ENCODE measurements at regions not wholly inside any gene's neighbourhood (a gene's known extent, or its start where the extent isn't known, plus 50 kb on each side); places are given as distances from the start of the nearest gene placed in this dataset.

DNA sequence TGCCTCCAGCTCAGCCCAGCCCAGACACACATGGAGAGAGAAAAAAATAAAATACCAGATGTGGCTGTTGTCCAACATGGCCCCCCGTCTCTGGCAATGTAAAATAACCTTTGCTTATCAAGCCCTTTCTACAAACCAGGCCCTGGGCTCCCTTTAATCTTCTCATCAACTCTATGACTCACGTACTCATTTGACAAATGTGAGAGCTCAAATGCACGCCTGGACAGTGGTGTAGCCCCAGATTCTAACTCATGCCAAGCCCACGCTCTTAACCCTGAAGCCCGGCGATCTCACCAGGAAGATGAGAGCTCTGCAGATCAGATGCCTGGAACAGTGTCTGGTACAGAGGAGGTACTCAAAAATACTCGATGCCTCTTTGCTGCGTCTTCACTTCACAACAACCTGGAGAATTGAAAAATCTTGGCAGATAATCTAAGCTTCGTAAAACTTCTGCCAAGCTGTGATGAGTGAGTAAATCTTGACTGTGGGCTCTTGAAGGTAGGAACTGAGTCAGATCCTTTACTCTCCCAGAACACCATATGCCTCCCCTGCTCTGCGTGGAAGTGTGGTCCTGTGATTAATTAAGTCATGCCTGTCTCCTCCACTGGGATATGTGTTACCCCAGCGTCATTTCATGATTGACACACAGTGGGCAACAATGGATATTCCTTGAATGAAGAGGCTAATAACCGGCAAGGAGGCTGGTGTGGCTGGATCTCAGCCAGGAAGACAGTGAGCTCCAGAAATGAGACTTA, 102.0 kb upstream of the FSTL4 start:
- ATAC-seq: no peak
- Mint-ChIP-seq H3K27me3 (peaks cover 13% of the 10 kb centered on the region), H3K27ac (no peak overlapping the region), H3K4me3 (no peak overlapping the region), H3K4me1 (no peaks in the 10 kb centered on the region), H3K36me3 (ENCODE audit: low read depth) (no peaks in the 10 kb centered on the region), H3K9me3 (no peaks in the 10 kb centered on the region)
- no peak for DNase-seq

DNA sequence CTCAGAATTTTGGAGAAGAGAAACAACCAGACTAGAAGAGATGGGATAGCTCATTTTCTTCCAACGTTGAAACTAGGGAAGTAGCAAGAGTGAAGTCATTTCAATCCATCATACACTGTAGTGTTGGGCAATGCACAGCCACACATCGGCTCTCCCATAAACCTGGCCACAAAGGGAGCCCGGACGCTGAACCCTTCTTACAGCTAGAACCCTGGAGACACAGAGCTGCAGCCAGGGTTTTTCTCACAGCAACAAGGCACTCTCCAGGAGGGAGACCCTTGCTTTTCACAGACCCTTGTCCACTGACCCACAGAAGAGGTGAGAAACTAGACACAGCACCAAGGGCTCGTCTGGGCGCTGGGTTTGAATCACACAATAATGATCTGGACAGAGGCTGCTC, 101.4 kb upstream of the FSTL4 start:
- Mint-ChIP-seq H3K36me3 (ENCODE audit: low read depth) (no peaks in the 10 kb centered on the region), H3K4me3 (no peak overlapping the region), H3K4me1 (no peaks in the 10 kb centered on the region), H3K27me3 (peaks cover 13% of the 10 kb centered on the region), H3K27ac (no peak overlapping the region), H3K9me3 (no peaks in the 10 kb centered on the region)
- ATAC-seq (peak; percentile 15), DNase-seq (no peak)

DNA sequence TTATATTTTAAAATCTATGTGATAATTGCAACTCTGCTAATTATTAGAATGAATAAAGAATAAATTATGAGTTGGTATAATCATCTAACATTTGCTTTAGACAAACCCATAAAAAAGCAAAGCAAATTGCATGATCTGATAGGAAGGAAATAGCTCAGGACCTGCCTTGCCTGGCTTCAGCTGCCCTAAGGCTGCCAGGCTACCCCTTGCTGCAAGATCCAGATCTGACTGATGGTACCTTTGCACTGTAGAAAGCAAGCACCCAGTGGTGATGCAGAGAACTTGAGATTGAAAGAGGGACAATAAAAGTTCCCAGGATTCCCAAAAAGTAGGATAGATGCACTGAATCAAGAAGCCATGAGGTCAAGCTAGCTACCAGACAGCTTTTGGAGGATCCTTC, 100.9 kb upstream of the FSTL4 start:
- DNase-seq: no peak
- no peaks in the 10 kb centered on the region for H3K9me3 Mint-ChIP-seq
- H3K36me3 Mint-ChIP-seq (ENCODE audit: low read depth): no peaks in the 10 kb centered on the region
- no peaks in the 10 kb centered on the region for H3K4me1 Mint-ChIP-seq
- H3K27ac Mint-ChIP-seq: no peak overlapping the region
- H3K27me3 Mint-ChIP-seq: peaks cover 11% of the 10 kb centered on the region
- ATAC-seq: no peak
- H3K4me3 Mint-ChIP-seq: no peak overlapping the region

DNA sequence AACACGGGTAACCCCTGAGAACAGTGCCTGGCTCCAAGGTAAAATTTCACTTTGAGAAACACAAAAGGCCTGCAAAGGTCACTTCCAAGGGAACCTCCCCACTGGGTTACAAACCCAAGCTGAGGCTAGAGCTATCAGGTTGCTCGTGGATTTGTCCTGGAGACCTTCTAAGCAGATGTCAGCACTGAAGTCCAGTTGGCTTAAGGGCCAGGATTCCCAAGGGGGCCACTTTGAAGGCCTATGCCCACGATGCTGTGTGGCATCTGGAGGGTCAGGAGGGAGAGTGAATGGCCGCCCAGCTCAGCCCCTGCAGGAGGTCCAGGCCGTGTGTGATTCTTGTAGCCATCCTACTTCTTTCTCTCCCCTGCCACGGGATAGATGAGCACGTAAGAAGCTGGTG, 100.2 kb upstream of the FSTL4 start:
- Mint-ChIP-seq H3K27ac (no peak overlapping the region), H3K9me3 (no peaks in the 10 kb centered on the region), H3K4me3 (no peak overlapping the region), H3K4me1 (no peaks in the 10 kb centered on the region), H3K36me3 (ENCODE audit: low read depth) (no peaks in the 10 kb centered on the region), H3K27me3 (peaks cover 11% of the 10 kb centered on the region)
- no peak for ATAC-seq
- no peak for DNase-seq

DNA sequence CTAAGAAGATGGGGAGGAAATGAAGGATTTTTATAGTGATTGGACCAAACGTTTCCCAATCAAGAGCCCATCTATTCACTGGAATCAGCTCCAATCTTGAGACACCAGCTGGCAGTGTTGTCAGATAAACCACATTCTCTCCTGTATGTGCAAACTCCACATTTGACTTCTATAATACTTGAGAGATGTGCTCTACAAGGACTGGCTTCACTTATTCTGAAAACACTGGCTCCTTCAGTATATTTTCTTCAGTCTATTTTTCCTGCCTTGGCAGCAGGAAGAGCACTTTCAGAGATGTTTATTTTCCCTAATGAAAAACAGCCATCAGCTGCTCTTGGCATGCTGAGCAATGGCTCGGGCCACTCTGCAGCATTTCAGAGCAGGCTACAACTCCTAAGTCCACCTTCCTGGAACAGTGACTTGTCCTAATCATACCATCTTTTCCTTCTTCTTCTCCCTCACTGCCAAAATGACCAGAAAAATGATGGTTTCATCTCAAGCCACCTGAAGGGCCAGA, 96.9 kb upstream of the FSTL4 start:
- Mint-ChIP-seq H3K36me3 (ENCODE audit: low read depth) (no peaks in the 10 kb centered on the region), H3K27me3 (peaks cover 8% of the 10 kb centered on the region), H3K27ac (no peak overlapping the region), H3K4me1 (no peaks in the 10 kb centered on the region), H3K9me3 (no peaks in the 10 kb centered on the region), H3K4me3 (no peak overlapping the region)
- DNase-seq: no peak
- no peak for ATAC-seq

DNA sequence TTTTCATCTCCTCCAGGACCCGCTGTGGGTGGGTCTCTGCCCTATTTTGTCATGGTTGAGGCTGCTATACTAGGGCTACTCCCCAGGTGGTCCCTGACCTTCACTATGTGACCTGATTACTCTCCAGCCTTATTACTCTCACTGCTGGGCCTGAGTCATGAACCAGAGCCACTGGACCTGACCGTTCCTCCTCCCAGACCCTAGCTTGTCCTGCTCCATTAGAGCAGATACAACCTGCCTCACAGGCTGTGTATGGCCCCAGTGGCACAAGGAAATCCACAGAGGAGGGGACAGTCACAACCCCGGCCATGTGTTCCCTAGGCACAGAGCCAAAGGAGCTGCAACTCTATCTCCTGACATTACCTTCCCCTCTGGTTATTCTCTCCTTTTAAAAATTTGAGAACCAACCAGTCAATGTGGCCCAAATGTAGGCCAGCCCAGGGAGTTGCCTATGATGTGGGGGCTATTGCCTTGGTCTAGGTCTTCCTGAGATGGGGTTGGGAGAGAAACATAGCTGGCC, 96.0 kb upstream of the FSTL4 start:
- Mint-ChIP-seq H3K27ac (no peak overlapping the region), H3K27me3 (peaks cover 6% of the 10 kb centered on the region), H3K9me3 (no peaks in the 10 kb centered on the region), H3K36me3 (ENCODE audit: low read depth) (no peaks in the 10 kb centered on the region), H3K4me1 (no peaks in the 10 kb centered on the region), H3K4me3 (no peak overlapping the region)
- ATAC-seq (no peak), DNase-seq (no peak)

DNA sequence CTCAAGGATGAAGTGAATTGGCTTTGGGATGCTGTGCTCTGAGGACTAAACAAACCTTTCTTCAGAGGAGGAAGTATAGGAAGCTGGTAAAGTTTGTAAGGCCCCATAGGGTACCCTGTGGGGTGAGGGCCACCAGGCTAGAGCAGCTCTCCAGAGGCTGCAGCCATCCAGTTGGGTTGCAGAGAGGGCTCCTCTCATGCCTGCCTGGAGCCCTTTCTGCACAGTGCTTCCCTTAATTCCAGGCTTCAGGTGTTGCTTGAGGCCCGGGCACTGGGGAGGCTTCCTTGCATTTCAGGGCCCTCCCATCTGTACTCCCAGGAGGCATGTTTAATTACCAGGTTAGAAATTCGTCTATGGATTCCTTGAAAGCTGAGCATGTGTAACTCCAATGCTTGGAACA, 95.3 kb upstream of the FSTL4 start:
- DNase-seq (no peak), ATAC-seq (no peak)
- H3K27me3 Mint-ChIP-seq: peaks cover 3% of the 10 kb centered on the region
- no peaks in the 10 kb centered on the region for H3K9me3 Mint-ChIP-seq
- H3K4me1 Mint-ChIP-seq: no peaks in the 10 kb centered on the region
- no peak overlapping the region for H3K27ac Mint-ChIP-seq
- H3K36me3 Mint-ChIP-seq (ENCODE audit: low read depth): no peaks in the 10 kb centered on the region
- no peak overlapping the region for H3K4me3 Mint-ChIP-seq

DNA sequence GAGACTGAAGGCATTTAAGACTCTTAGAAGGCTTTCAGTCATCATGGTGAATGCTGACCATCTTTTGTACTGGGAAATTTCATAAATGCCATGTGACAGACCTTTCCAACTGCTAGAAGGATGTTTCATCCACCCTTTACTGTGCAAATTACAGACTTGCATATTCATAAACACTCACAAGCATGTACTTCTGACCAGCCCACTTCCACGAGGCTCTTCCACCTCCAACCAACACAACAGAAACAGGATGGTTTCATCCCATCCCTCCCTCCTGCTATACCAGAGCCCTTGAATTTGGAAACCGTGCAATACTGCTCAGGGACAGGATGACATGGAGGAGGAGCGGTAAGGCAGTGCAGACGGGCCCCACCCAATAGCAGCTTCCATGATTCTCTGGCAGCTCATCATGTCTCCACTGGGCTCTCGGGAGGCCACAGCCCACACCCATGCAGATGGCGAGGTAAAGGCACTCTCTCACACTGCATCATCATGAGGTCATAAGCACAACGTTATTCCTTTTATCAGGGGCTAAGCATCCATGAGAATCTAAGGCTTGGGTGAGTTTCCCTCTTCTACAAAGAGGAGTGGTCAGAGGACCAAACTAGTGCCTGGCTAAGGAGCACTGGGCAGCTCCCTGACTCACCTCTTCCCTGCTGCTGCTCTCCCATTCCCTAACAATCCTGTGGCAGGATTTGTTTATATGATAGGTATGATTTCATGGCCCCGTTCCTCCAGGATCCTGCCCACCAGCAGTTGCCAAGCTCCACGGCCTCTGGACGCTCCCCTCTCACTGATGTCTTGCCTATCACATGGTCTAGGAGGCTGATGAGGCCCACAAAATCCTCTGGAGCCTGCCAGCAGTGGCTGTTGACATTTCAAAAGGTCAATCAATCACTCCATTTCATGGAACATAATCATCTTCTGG, 94.4 kb upstream of the FSTL4 start:
- H3K9me3 Mint-ChIP-seq: no peaks in the 10 kb centered on the region
- H3K36me3 Mint-ChIP-seq (ENCODE audit: low read depth): no peaks in the 10 kb centered on the region
- no peak overlapping the region for H3K4me3 Mint-ChIP-seq
- H3K27me3 Mint-ChIP-seq: peaks cover 3% of the 10 kb centered on the region
- no peaks in the 10 kb centered on the region for H3K4me1 Mint-ChIP-seq
- DNase-seq (no peak), ATAC-seq (no peak)
- no peak overlapping the region for H3K27ac Mint-ChIP-seq

DNA sequence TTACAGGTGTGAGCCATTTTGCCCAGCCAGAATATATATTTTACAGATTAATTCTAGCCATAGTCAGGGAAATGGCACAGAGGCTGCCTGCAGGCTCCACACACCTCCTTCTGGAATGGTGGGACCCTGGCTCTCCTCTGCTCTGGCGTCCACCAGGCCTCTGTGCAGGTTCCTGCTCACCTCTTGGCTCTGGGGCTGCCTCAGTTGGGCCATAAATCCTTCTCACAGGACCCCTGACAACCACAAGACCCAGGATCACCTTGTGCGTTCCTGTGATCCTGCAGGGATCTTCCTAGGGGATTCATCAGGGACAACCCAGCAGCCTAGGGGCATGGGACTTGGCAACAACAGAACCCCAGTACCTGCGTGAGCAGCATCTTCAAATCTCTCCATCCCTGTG, 93.0 kb upstream of the FSTL4 start:
- no peak for ATAC-seq
- Mint-ChIP-seq H3K9me3 (no peaks in the 10 kb centered on the region), H3K4me1 (peaks cover under 1% of the 10 kb centered on the region), H3K4me3 (no peak overlapping the region), H3K27ac (no peak overlapping the region), H3K27me3 (peaks cover 3% of the 10 kb centered on the region), H3K36me3 (ENCODE audit: low read depth) (no peaks in the 10 kb centered on the region)
- DNase-seq: no peak

DNA sequence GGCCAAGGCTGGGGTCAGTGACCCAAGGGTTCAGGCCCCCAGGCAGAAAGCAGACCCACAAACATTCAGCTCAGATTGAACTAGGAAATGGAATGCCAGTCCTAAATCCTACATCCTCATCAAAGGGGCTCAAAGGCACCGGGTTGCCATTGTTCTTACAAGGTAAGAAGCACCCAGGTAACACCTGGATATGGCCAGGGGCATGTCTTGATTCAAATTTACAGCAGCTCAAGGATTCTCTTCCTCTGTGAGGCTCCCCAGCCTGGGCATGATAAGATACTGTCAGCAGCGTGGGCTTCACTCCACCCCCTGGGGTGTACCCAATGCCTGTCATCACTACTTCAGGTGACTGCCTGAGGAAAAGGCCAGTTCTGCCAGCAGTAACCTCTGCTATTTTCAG, 92.1 kb upstream of the FSTL4 start:
- Mint-ChIP-seq H3K27ac (no peak overlapping the region), H3K4me3 (no peak overlapping the region), H3K36me3 (ENCODE audit: low read depth) (no peaks in the 10 kb centered on the region), H3K4me1 (peaks cover 4% of the 10 kb centered on the region), H3K9me3 (no peaks in the 10 kb centered on the region), H3K27me3 (peaks cover 1% of the 10 kb centered on the region)
- no peak for ATAC-seq
- DNase-seq: no peak

DNA sequence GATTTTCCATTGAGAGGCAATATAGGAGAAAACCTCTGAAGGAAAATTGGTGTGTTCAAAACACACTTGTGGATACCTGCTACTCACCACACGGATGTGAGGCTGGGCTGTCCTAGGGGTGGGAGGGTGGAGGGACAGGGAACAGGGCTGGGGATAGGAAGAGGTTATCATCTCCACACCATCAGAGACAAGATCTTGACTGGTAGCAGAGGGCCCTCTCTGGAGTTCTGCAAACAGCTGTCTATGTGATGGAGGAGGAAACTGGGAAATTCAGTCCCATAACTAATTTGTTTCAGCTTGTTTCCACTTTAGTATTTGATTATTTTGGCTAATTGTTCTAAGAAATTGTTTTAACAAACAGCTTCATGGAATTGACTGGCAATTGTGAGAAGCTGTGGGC, 91.6 kb upstream of the FSTL4 start:
- no peaks in the 10 kb centered on the region for H3K36me3 Mint-ChIP-seq (ENCODE audit: low read depth)

DNA sequence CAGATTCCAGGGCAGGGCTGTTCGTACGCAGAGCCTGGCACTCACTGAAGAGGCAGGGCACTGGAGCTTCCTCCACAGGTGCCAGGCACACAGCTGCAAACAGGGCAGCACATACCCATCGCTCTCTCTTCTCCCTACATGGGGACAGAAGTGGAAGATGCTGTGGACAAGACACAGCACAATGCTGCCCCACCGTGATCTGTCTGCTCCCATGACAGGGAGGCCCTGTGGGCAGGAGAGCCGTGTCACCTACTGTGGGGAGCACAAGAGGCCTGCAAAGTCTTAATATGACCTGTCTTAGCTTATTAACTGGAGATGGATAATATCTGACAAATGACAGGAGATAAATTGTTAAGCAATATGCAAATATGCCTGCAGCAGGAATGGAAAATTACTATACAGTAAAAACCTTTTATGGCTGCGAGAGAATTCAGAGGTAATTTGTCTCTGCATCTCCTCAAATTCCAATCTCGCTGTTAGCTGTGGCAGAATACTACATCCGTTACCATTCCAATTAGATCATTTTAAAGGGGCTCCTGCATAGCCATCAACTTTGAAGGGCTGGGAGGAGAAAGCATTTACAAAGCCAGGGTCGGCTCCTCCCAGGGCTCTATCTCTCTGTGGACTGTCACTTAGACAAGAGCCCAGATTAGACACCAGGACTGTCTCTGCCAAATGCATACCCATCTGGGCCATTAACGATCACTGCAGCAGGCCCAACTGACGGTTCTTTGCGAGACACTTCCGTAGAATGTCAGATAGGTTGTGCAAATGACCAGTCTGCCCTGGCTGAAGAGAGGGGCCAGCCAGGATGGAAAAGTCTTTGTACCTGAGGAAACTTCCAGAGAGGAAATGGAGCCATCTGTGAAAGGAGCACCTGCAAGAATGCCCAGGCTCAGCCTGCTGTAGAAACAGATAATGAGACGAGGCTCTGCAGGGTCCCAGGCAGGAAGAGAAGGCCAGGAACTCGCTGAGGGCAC, 90.7 kb upstream of the FSTL4 start:
- Mint-ChIP-seq H3K9me3 (no peaks in the 10 kb centered on the region), H3K4me1 (peaks cover 11% of the 10 kb centered on the region), H3K36me3 (ENCODE audit: low read depth) (no peaks in the 10 kb centered on the region), H3K4me3 (no peak overlapping the region), H3K27me3 (no peaks in the 10 kb centered on the region), H3K27ac (no peak overlapping the region)
- ATAC-seq (no peak), DNase-seq (no peak)

More for the DNA sequence above, 91.6 kb upstream of the FSTL4 start:
- DNase-seq (no peak), ATAC-seq (no peak)
- H3K27ac Mint-ChIP-seq: no peak overlapping the region
- H3K27me3 Mint-ChIP-seq: no peaks in the 10 kb centered on the region
- no peaks in the 10 kb centered on the region for H3K9me3 Mint-ChIP-seq
- H3K4me1 Mint-ChIP-seq: peaks cover 5% of the 10 kb centered on the region
- no peak overlapping the region for H3K4me3 Mint-ChIP-seq

DNA sequence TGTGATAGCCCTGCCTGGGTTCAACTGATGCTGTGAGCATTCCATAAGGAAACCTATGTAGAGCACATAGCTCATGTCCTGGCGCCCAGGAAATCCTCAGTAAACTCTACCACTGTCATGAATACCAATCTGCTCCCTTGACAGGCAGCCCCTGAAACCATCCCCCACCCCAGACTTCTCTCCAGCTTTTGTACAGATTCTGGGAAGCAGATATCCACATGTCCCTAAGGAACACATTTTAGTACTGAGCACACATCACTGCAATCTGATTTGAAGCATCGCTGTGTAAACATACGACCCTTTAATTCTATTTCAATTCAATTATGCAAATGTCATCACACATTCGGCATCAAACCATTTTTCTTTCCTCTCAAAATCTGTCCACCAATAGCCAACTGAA, 89.5 kb upstream of the FSTL4 start:
- no peaks in the 10 kb centered on the region for H3K27me3 Mint-ChIP-seq
- ATAC-seq: no peak
- no peaks in the 10 kb centered on the region for H3K36me3 Mint-ChIP-seq (ENCODE audit: low read depth)
- no peaks in the 10 kb centered on the region for H3K9me3 Mint-ChIP-seq
- H3K4me3 Mint-ChIP-seq: no peak overlapping the region
- peaks cover 14% of the 10 kb centered on the region for H3K4me1 Mint-ChIP-seq
- no peak for DNase-seq
- no peak overlapping the region for H3K27ac Mint-ChIP-seq

DNA sequence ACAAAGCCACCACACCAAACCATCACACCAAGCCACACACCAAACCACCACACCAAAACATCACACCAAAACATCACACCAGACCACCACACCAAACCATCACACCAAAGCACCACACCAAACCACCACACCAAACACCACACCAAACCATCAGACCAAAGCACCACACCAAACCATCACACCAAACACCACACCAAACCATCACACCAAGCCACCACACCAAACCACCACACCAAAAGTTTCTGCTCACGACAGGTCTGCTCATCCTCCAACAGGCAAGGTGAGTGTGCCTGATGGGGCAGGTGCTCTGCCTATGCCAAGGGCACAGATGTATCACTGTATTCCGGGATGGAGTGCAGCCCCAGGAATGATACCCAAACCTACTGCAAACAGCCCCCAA, 87.9 kb upstream of the FSTL4 start:
- Mint-ChIP-seq H3K36me3 (ENCODE audit: low read depth) (no peaks in the 10 kb centered on the region), H3K9me3 (no peaks in the 10 kb centered on the region), H3K27ac (no peak overlapping the region), H3K27me3 (peaks cover 2% of the 10 kb centered on the region), H3K4me1 (peaks cover 23% of the 10 kb centered on the region), H3K4me3 (no peak overlapping the region)
- no peak for DNase-seq
- no peak for ATAC-seq

All from activated naive CD8-positive, alpha-beta T cell treated with anti-CD3 and anti-CD28 coated beads, Interleukin-2, amount 50 U/mL, for 24 hours (primary cell).